Upper lobe of left lung (tissue), 4 donors: ENCODE measurements at regions not wholly inside any gene's neighbourhood (a gene's known extent, or its start where the extent isn't known, plus 50 kb on each side); places are given as distances from the start of the nearest gene placed in this dataset.

ENCODE experiments used
- CTCF ChIP-seq, 6 experiments: fragments of 450-650 bp in 4 of 6; fragments of 200-600 bp in 2 of 6; sonication (generic) in 2 of 6; IDR thresholded peaks; one replicate each; pipeline ENCODE4 v1.5.1; 2016 to 2019; ENCODE audit warnings: antibody characterized with exemption in 6 of 6
- EP300 ChIP-seq, 4 donors: sonication (generic); formaldehyde crosslinking; IDR thresholded peaks; one replicate each; pipeline ENCODE4 v1.5.1; 2017; ENCODE audit warnings: antibody characterized with exemption in 4 of 4, control low read depth in 2 of 4
- POLR2A ChIP-seq, 4 donors: fragments of 450-650 bp; IDR thresholded peaks; one replicate each; pipeline ENCODE4 v1.5.1; 2016 to 2017; ENCODE audit warnings: antibody characterized with exemption in 4 of 4, mild to moderate bottlenecking in 2 of 4

- TF ChIP-seq CTCF (IDR thresholded peaks at IDR 0.05): no peak
- TF ChIP-seq POLR2A (IDR thresholded peaks at IDR 0.05): no peak
- no peak for TF ChIP-seq EP300 (IDR thresholded peaks at IDR 0.05)
Observed at GRCh38 chr4:178037459-178038214, 595.4 kb upstream of the AGA start.
